Esophagus muscularis mucosa (tissue), 4 donors: ENCODE measurements at regions not wholly inside any gene's neighbourhood (a gene's known extent, or its start where the extent isn't known, plus 50 kb on each side); places are given as distances from the start of the nearest gene placed in this dataset.

Experiments
- CTCF ChIP-seq, 3 experiments: fragments of 200-600 bp in 2 of 3; fragments of 450-650 bp in 1 of 3; sonication (generic) in 2 of 3; IDR thresholded peaks; one replicate each; pipeline ENCODE4 v1.5.1; 2017 to 2019; ENCODE audit warnings: antibody characterized with exemption in 3 of 3, mild to moderate bottlenecking in 2 of 3, moderate library complexity in 1 of 3
- EP300 ChIP-seq: sonication (generic); formaldehyde crosslinking; IDR thresholded peaks from one replicate; pipeline ENCODE4 v1.6.1; 2017; ENCODE audit warnings: antibody characterized with exemption
- POLR2A ChIP-seq: fragments of 450-650 bp; IDR thresholded peaks from one replicate; pipeline ENCODE4 v1.6.1; 2017; ENCODE audit warnings: antibody characterized with exemption, moderate library complexity, mild to moderate bottlenecking, low read depth
- POLR2AphosphoS5 ChIP-seq, 2 donors: sonication (generic); formaldehyde crosslinking; IDR thresholded peaks; one replicate each; pipeline ENCODE4 v1.6.1; 2017; ENCODE audit warnings: antibody characterized with exemption in 2 of 2

- TF ChIP-seq CTCF (IDR thresholded peaks at IDR 0.05), result no peak
- no peak for TF ChIP-seq POLR2A
- no peak for TF ChIP-seq POLR2AphosphoS5 (IDR thresholded peaks at IDR 0.05)
- no peak for TF ChIP-seq EP300
Measured at GRCh38 chr2:116987447-116987846, 827.0 kb upstream of the DDX18 start.
